ENCODE measurements at regions not wholly inside any gene's neighbourhood (a gene's known extent, or its start where the extent isn't known, plus 50 kb on each side); places are given as distances from the start of the nearest gene placed in this dataset.

- Histone ChIP-seq H3K4me1 (ENCODE audit: control insufficient read depth, insufficient read depth, low read length) (no peaks in the 10 kb centered on the region), H3K9me3 (replicated peaks; ENCODE audit: control insufficient read depth, insufficient read depth, low read length) (no peaks in the 10 kb centered on the region), H3K36me3 (ENCODE audit: control insufficient read depth in 2 of 2, insufficient read depth in 2 of 2, low read length in 1 of 2) (no peaks in the 10 kb centered on the region), H3K79me2 (ENCODE audit: control insufficient read depth, insufficient read depth, low read length) (no peaks in the 10 kb centered on the region), H3K9ac (ENCODE audit: control insufficient read depth, insufficient read depth, low read length) (no peak overlapping the region), H3K27me3 (replicated peaks in 1 of 2; ENCODE audit: control insufficient read depth in 2 of 2, insufficient read depth in 2 of 2, low read length in 1 of 2) (no peaks in the 10 kb centered on the region), H3K4me2 (ENCODE audit: control insufficient read depth, insufficient read depth) (no peak overlapping the region), H4K20me1 (ENCODE audit: control insufficient read depth, insufficient read depth) (no peaks in the 10 kb centered on the region), H2AFZ (ENCODE audit: control insufficient read depth, low read depth, low read length) (no peak overlapping the region), H3K4me3 (no peak overlapping the region), H3K27ac (ENCODE audit: control insufficient read depth, insufficient read depth) (no peak overlapping the region)
- RAD21 ChIA-PET (ENCODE audit: unreplicated experiment): no interaction called here
- no peak for ATAC-seq
- no TSS peak for BruUV-seq (replicated peaks)
- in situ Hi-C loops (cut with MboI) (no loop called here), intact Hi-C loops (cut with micrococcal nuclease; ENCODE audit: unreplicated experiment) (no loop called here)
- WGBS (ENCODE audit: insufficient coverage, insufficient replicate concordance, low lambda C conversion rate, missing lambda C conversion rate): 26% methylated on average over 7 of the region's 7 CpGs
- no peak for FAIRE-seq
- SMC1A ChIA-PET (ENCODE audit: uncharacterized antibody, unreplicated experiment): interaction anchor here (0.9 kb wide), 1 partner anchor 400 kb away, joined by 3 read pairs; no protein-coding TSS in a partner anchor
- POLR2A ChIA-PET: no interaction called here
- CTCF ChIA-PET: no interaction called here
- DNase-seq (ENCODE audit: low read depth, low spot score): no peak
- TF ChIP-seq MTA2 (IDR thresholded peaks at IDR 0.05; ENCODE audit: low read depth): no peak
- TF ChIP-seq PAX8 (IDR thresholded peaks at IDR 0.05): no peak
- no peak for TF ChIP-seq ZNF274 (IDR thresholded peaks at IDR 0.05; ENCODE audit: insufficient read depth, insufficient read length)
- no peak for TF ChIP-seq SMAD5 (IDR thresholded peaks at IDR 0.05; ENCODE audit: low read depth)
- no peak for TF ChIP-seq BHLHE40 (IDR thresholded peaks at IDR 0.05; ENCODE audit: borderline replicate concordance in 1 of 2, low read depth in 2 of 2, low read length in 1 of 2)
- no peak for TF ChIP-seq LARP7 (IDR thresholded peaks at IDR 0.05)
- TF ChIP-seq SUZ12 (IDR thresholded peaks at IDR 0.05; ENCODE audit: unreplicated experiment): no peak
- TF ChIP-seq ZNF622 (IDR thresholded peaks at IDR 0.05): no peak
- no peak for TF ChIP-seq SMC3 (IDR thresholded peaks at IDR 0.05; ENCODE audit: borderline replicate concordance, low read length)
- no peak for TF ChIP-seq NBN (IDR thresholded peaks at IDR 0.05)
- no peak for TF ChIP-seq IRF5 (IDR thresholded peaks at IDR 0.05; ENCODE audit: borderline replicate concordance)
- no peak for TF ChIP-seq SPI1 (IDR thresholded peaks at IDR 0.05; ENCODE audit: borderline replicate concordance, insufficient read depth, low read depth, low read length)
- no peak for TF ChIP-seq TAF1 (IDR thresholded peaks at IDR 0.05; ENCODE audit: borderline replicate concordance, low read depth, low read length)
- TF ChIP-seq HCFC1 (IDR thresholded peaks at IDR 0.05; ENCODE audit: low read length): no peak
Observed at GRCh38 chr5:152226191-152226590, 178.9 kb downstream of the NMUR2 start.
